HFFc6 (cell line): ENCODE measurements at regions not wholly inside any gene's neighbourhood (a gene's known extent, or its start where the extent isn't known, plus 50 kb on each side); places are given as distances from the start of the nearest gene placed in this dataset.

Experiments
- DNase-seq: peaks from one replicate; pipeline ENCODE4 v3.0.0-alpha.2; 2018
- H3K27ac Mint-ChIP-seq: 2 replicates; pipeline ENCODE4 v1.8.0; 2020; ENCODE audit warnings: mild to moderate bottlenecking, mixed read lengths
- H3K27me3 Mint-ChIP-seq: 2 replicates; pipeline ENCODE4 v1.8.0; 2021; ENCODE audit warnings: mild to moderate bottlenecking, moderate library complexity, mixed read lengths; ENCODE audit not compliant: insufficient read depth
- H3K36me3 Mint-ChIP-seq: 2 replicates; pipeline ENCODE4 v1.8.0; 2021; ENCODE audit warnings: low read depth, mixed read lengths
- H3K4me1 Mint-ChIP-seq: 2 replicates; pipeline ENCODE4 v1.8.0; 2020; ENCODE audit warnings: low read depth, mixed read lengths
- H3K4me3 Mint-ChIP-seq: 2 replicates; pipeline ENCODE4 v1.8.0; 2020; ENCODE audit warnings: mild to moderate bottlenecking, moderate library complexity, mixed read lengths
- H3K9me3 Mint-ChIP-seq: 2 replicates; pipeline ENCODE4 v1.8.0; 2020; ENCODE audit warnings: mild to moderate bottlenecking, mixed read lengths
- CTCF ChIP-seq: fragments of 200-600 bp; sonication (generic); IDR thresholded peaks from 2 replicates; pipeline ENCODE4 v1.5.0; 2021; ENCODE audit warnings: antibody characterized with exemption, mild to moderate bottlenecking

GRCh38 chr1:221892301-221892830 lies 150.5 kb upstream of the DUSP10 start:
- Mint-ChIP-seq H3K27ac (no peak overlapping the region; the same call in 1 of the 2 replicates), H3K4me3 (no peak overlapping the region), H3K36me3 (peaks cover 6% of the 10 kb centered on the region; the same call in 1 of the 2 replicates), H3K4me1 (peaks cover 48% of the 10 kb centered on the region), H3K27me3 (no peaks in the 10 kb centered on the region), H3K9me3 (no peaks in the 10 kb centered on the region)
- no peak for TF ChIP-seq CTCF
- no peak for DNase-seq

GRCh38 chr1:221891708-221892107 lies 149.8 kb upstream of the DUSP10 start:
- Mint-ChIP-seq H3K27ac (peak overlapping the region; percentile 14; the same call in 1 of the 2 replicates), H3K4me3 (no peak overlapping the region), H3K27me3 (peaks cover 3% of the 10 kb centered on the region; the same call in 1 of the 2 replicates), H3K9me3 (no peaks in the 10 kb centered on the region), H3K4me1 (peaks cover 48% of the 10 kb centered on the region), H3K36me3 (peaks cover 6% of the 10 kb centered on the region; the same call in 1 of the 2 replicates)
- TF ChIP-seq CTCF = no peak
- peak; percentile 19 for DNase-seq

GRCh38 chr1:221888801-221889200 lies 146.9 kb upstream of the DUSP10 start:
- H3K36me3 Mint-ChIP-seq = no peaks in the 10 kb centered on the region; the same call in 1 of the 2 replicates
- no peak for DNase-seq
- no peak overlapping the region for H3K27ac Mint-ChIP-seq
- H3K4me3 Mint-ChIP-seq = no peak overlapping the region
- no peaks in the 10 kb centered on the region for H3K9me3 Mint-ChIP-seq
- TF ChIP-seq CTCF = no peak
- H3K27me3 Mint-ChIP-seq = peaks cover 3% of the 10 kb centered on the region; the same call in 1 of the 2 replicates
- peaks cover 59% of the 10 kb centered on the region for H3K4me1 Mint-ChIP-seq

- Mint-ChIP-seq H3K9me3 (no peaks in the 10 kb centered on the region), H3K27ac (no peak overlapping the region), H3K27me3 (peaks cover 3% of the 10 kb centered on the region; the same call in 1 of the 2 replicates), H3K4me3 (no peak overlapping the region), H3K4me1 (peaks cover 59% of the 10 kb centered on the region), H3K36me3 (no peaks in the 10 kb centered on the region; the same call in 1 of the 2 replicates)
- no peak for TF ChIP-seq CTCF
- no peak for DNase-seq
Measured at GRCh38 chr1:221888218-221888617, 146.3 kb upstream of the DUSP10 start.

GRCh38 chr1:221887758-221888157 lies 145.9 kb upstream of the DUSP10 start:
- Mint-ChIP-seq H3K4me3 (no peak overlapping the region), H3K9me3 (no peaks in the 10 kb centered on the region), H3K27me3 (peaks cover 3% of the 10 kb centered on the region; the same call in 1 of the 2 replicates), H3K27ac (peak overlapping the region; percentile 93), H3K36me3 (no peaks in the 10 kb centered on the region; the same call in 1 of the 2 replicates), H3K4me1 (peaks cover 59% of the 10 kb centered on the region)
- DNase-seq = no peak
- TF ChIP-seq CTCF = no peak
